SW 1271 (cell line): ENCODE measurements at regions not wholly inside any gene's neighbourhood (a gene's known extent, or its start where the extent isn't known, plus 50 kb on each side); places are given as distances from the start of the nearest gene placed in this dataset.
"Not testable (repeated sequence)": the region's sequence is repeated elsewhere in the genome, so short reads cannot be mapped to it uniquely, and the experiment has no call there.

Experiments used
- DNase-seq, 2 experiments: peaks; one replicate each; lab custom pipeline; 2025; lab: John Stamatoyannopoulos, UW

DNA sequence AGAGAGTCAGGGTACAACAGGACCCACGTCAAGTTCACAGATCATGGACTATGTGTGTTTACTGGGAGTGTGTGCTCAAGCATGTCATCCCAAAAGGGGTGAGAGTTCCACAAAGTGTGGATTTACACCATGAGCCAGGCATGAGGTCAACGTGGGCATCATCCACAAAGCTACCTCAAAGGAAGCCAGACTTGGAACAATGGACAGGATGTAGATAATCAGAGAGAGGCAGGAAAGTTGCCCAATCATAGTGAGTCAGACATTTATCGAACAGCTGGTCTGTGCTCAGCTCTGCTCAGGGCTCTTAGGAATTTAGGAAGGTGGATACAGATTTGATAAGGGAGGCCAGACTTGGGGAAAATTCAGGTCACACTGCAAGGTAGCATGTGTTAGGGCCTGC, 317.2 kb upstream of the CDYL start:
- DNase-seq: peak; percentile 22 to 74

DNA sequence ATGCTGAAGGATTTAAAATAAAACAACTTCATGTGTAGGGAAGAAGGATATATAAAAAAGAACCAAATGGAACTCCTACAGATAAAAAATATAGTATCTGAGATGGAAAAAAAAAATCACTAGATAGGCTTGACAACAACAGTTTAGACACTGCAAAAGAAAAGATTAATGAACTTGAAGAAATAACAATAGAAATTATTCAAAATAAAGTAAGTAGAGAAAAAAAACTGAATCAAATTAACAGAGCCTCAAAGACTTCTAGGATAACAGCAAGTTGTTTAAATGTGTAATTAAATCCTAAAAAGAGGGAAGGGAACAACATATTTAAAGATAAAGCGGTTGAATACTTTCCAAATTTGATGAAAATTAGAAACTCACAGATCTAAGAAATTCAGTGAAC, 316.3 kb upstream of the ECI2 start:
- no peak for DNase-seq

DNA sequence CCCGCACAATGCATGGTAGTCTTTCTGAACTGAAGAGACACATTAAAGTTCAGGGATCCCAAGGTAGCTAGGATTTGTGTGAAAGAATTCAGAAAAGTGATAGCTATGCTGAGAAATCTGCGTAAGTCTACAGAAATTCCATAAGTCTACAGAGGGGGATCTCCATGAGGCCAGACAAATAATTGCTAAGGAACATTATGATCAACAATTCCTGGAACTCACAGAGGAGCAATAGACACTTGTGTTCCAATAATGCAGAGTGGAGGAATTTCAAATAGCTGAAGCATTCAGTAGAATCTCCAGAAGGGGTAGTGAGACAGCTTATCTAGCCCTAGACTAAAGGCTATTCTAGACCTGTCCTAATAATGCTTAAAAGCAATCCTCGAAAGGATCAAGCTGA, 315.7 kb upstream of the ECI2 start:
- no peak for DNase-seq

DNA sequence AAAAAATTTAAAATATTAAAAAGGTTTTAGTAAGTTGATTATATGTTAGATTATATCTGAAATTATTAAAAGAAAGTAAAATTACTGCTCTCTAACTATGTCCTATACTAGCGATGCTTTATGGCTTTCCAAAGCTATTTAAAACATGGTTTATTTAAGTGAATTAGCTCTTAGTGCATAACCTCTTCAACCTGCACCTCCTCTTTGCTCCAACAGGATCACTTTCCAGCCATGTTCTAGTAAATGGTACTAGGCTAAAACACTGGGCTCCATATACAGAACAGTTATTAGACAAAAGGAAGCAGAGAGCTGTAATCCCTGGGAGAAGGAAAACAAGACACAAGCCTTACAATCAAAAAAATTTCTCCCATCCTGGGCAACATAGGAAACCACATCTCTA, 314.9 kb upstream of the ECI2 start:
- DNase-seq: no peak

DNA sequence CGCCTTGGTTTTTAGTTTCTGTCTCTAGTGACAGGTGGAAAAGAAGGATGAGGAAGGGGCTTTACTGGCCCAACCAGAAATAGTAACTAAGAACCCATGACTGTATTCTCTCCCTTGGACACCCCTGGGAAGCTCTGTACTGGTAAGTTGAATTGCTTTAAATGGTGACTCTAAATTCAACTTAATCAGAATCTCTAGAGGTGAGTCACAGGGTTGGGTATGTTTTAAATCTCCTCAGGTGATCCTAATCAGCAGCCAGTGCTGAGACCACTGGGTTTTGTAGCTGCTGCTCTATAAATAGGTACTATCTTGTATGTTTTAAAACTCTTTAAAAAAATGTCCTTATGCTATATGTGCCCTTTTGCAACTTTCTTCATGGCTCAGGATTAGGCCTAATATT, 314.0 kb upstream of the ECI2 start:
- no peak for DNase-seq

DNA sequence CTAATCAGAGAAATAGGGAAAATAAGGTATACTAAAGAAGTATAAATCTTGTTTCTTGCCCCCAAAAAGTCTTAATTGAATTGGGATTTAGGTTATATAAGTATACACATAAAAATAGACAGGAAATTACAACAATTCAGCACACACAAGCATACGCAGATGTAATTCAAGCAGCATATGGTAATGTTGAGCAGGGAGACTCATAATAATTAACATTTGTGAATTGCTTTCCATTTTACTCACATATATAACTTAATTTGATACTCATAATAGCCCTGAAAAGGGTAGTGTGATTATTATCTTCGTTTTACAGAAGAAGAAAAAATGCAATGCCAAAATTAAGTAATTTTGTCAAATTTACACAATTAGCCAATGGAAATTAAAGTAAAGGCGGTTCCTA, 313.5 kb upstream of the ECI2 start:
- DNase-seq: no peak

DNA sequence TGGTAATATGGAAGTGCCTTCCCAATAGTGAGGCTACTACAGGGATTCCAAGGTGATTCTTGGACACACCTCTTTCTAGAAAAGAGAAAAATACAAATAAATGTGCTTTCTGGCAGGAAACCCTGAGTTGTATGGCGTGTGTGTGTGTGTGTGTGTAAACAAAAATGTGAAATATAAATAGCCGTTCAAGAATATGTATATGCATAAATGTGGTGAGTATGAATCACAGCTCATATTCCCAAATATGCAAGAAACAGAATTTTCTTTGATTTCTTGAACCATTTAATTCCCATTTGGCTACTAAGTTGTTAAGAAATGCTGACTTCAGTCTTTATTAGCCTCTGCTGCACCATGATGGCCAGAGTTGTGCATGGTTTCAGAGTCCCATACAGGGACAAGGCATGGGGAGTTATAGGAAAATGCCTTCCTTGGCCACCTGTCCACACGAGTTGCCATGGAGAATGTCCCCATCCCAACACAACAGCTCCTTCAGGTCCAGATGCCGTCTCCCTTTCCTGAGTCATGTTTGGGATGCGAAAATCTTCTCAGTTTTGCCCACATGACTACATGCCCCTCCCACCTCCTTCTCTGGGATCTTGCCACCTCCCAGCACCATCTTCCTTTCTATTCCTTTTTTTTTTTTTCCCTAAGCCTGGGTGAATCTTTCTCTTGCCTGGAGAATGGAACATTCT, 312.4 kb upstream of the ECI2 start:
- DNase-seq: no peak

DNA sequence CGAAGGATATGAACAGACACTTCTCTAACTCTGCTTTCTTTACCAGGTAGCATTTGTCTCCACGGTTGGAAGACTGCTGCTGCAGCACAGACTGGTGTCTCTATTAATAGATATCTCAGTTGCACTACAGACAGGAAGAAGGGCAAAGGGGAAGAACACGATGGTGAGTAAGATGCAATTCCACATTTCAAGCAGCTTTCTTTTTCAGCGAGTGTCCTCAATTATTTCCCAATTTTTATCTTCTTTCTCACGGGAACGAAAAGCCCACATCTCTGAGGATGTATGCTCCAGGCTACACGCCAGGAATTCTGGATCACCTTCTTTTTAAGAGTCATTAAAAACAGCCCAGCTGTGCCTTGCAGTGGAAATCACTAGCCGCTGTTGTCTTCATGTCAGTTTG, 311.6 kb upstream of the ECI2 start:
- DNase-seq: no peak

DNA sequence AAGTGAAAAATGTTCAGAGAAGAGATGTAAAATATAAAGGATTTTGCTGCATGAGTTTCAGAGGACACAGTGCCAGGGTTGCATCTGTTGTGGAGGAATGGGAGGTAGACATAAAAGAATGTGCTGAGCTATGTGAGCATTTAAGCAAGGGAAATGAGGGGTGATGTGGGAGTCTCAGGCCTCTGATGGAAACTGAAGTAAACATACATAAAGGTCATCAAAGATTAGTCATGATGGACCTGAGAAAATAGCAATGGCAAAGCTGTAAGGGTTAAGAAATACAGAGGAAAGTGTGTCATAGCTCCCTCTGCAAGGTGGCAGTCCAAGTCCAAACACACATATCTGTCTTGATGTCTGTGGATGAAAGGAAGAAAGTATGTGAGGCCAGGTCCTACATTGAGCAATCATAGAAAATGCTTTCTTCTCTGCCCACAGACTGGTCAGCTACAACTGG, 306.6 kb upstream of the ECI2 start:
- no peak for DNase-seq

DNA sequence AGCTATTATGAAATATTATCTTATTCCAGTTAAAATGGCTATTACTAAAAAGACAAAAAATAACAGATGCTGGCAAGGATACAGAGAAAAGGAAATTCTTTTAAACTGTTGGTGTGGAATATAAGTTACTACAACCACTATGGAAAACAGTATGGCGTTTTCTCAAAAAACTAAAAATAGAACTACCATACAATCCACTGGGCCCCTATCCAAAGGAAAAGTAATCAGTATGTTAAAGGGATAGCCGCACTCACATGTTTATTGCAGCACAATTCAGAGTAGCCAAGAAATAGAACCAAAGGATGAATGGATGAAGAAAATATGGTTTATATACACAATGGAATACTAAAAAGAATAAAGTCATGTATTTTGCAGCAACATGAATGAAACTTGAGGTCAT, 303.8 kb upstream of the ECI2 start:
- no peak for DNase-seq

DNA sequence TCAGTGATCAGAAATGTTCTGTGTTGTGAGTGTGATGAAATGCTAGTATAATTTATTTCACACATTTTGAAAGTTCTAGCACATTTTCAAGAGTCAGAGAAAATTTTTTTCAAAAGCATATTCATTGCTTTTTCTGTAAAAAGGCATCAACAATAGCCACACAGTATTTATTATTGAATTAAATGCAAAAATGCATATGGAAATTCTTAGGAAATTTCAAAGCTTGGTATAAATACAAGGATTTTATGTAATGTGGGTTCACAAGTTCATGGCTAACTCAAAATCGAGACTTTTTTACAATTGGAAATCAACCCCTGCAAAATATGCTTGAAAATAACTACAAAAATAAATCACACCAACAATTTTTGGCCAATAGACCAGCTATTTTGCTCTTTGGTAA, 302.0 kb upstream of the ECI2 start:
- DNase-seq: no peak

DNA sequence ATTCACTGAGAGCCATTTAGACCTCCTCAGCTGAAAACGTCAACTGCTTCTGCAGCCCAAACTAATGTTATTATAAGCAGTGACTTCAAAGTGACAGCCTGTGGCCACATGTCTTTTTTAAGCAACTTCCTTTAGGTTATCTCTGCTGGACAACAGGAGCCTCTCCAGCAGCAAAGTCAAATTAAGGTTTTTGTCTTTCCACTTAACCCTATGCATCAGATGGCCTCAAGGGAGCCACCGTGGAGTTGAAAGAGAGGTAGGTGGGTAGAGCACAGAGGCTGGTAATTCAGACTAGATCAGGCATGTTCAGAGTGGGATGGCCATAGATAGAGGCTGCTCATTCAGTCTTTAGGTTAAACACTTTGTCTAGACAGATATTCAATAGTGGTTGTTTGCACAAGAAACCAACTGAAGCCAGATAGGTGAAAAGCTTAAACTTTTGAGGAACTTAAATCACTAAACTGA, 300.6 kb upstream of the ECI2 start:
- DNase-seq: no peak

DNA sequence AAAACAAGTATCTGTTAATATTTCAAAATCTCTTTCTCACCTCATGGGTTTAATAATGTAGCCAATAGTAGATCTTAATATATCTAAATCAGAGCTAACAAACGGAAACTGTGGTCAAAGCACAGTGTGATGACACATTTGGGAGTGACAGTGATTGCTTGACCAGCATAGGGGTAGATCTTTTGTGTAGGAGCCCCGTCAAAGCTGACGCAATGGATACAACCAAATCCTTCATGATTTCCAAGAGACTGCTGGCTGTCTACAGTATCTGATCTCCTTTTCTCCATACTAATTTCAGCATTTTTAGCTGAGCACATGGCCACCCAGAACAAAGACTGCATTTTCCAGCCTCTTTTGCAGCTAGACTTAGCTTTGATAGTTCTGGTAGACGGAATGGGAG, 299.3 kb upstream of the ECI2 start:
- no peak for DNase-seq

DNA sequence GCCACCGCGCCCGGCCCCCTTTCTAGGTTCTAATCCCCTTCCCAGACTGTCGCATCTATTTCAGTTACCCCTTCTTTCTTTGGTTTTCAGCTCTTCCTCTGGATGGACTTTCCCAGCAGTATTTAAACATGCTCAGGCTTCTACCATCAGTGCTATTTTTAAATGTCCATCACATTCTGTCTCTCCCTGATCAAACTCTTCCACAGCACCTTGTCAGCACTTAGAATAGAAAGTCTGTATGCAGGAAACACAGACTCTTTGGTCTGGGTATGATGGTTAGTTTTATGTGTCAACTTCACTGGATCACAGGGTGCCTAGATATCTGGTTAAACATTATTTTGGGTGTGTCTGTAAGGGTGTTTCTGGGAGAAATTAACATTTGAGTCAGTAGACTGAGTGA, 297.8 kb upstream of the ECI2 start:
- DNase-seq: no peak

DNA sequence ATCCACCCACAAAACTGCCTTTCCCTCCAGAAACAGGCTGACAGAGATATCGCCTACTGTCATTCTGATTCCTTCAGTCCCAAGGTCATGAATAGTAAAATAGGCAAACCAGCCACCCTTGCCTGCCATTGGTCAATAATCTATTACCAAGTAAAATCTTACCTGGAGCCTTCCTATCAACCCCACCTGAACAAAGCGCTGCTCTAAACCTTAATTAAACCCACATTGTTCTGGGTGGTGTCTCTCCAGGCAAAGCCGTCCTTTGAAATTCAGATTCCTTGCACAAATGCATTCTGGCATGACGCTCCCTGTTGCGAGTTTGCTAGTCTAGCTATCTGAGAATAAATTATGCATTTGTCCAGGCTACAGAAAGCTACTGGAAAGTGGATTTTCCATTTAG, 291.6 kb upstream of the ECI2 start:
- DNase-seq: no peak

DNA sequence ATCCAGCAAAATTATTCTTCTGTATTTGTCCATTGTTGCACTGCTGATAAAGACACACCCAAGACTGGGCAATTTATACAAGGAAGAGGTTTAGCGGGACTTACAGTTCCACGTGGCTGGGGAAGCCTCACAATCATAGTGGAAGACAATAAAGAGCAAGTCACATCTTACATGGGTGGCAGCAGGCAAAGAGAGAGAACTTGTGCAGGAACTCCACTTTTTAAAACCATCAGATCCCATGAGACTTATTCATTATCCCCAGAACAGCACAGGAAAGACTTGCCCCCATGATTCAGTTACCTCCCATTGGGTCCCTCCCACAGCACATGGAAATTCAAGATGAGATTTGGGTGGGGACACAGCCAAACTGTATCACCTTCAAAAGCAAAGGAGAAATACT, 286.5 kb upstream of the ECI2 start:
- DNase-seq: no peak

DNA sequence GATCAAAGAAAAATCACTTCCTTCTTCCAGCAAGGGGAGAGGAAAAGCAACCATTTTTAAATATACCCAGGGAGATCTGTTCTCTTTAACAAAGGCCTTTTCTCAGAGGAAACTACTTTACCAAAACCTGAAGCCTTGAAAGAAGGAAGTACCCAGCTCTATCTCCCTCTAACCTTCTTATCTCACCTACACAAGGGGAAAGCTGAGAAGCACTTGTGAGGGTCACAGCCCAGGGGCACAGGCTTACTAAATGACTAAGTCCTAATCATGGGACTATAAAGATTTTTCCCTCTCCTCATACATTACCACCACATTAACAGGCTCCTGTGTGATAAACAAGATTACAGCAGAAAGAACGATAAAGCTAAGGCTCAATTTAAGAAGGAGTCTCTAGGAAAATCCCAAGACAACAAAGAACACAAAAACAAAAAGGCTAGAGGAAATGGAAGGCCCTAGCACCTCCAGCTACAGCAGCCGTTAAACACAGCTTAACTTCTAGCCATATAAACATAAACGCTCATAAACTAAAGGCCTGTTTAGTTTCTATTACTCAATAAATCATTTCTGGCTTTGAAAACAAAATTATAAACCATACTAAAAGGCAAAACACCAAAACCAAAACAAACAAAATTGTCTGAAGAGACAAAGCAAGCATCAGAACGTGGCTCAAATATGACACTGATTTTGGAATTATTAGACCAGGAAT, 284.9 kb upstream of the ECI2 start:
- no peak for DNase-seq

DNA sequence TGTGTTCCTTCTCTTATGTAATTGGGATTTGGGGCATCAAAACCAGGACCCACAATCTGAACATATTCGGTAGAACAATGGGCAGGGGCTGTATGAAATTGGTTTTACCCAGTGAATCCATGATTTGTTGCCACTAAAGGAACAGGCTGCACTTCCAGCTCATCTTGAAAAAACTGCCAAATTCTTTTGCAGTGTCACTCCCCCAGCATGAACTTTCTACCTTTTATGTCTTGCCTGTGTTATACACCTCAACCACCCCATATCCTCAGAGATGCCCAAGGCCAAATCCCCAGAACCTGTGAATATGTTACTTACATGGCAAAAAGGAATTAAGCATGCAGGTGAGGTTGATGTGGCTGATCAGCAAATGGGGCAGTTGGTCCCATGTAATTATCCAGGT, 280.2 kb upstream of the ECI2 start:
- DNase-seq: no peak

DNA sequence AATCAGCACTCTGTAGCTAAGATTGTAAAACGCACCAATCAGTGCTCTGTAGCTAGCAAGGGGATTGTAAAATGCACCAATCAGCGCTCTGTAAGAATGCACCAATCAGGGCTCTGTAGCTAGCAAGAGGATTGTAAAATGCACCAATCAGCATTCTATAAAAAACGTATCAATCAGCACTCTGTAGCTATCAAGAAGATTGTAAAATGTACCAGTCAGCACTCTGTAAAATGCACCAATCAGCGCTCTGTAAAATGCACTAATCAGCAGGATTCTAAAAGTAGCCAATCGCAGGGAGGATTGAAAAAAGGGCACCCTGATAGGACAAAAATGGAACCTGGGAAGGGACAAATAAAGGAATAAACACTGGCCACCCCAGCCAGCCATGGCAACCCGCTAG, 278.7 kb upstream of the ECI2 start:
- not testable (repeated sequence) for DNase-seq

DNA sequence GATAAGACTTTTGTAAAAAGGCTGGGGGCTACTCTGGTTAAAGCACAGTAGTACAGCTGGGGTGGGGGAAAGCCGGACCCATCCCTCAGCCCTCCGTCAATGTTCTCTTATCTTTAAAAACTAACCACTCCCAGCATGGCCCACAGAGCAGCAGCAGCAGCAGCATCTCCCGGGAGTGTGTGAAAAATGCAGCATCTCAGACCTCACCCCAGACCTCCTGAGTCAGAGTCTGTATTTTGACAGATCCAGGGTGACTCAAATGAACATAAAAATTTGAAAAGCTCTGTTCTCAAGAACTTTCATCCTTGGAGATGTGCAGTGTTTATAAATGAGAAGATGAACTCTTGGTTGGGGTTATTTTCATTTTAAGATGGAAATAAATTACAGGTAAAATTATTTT, 277.7 kb upstream of the ECI2 start:
- no peak for DNase-seq

DNA sequence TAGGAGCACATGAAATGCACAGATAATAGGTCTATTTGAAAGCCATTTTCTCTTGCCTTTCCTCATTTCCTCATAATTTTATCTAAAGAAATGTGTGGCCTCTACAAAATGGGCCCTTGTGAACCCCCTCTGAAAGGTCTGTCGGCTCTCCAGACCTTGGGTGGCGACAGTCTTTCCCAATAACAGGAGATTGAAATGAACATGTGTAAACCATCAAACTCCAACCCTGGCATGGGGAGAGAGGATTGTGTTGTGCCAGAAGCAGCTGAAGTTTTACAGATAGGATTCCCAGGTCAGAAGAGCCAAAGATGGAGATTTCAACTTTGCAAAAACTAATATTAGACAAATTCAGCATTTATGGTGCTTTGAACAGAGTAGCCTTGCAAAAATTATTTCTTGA, 277.1 kb upstream of the ECI2 start:
- no peak for DNase-seq

DNA sequence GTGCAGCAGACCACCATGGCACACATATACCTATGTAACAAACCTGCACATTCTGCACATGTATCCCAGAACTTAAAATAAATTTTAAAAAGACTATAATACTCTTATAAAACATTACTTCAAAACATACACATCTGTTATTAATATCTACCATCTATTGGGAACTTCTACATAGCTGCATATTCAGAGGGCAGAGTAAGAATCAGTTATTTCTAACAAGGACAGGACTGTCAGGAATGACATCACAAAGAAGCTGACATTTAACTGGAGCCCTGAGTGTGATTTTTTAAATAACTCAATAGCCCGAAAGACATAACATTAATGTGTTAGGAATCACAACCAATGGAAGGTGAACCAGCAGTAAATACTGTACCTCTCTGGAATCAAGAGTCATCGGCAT, 276.7 kb upstream of the ECI2 start:
- DNase-seq: no peak

DNA sequence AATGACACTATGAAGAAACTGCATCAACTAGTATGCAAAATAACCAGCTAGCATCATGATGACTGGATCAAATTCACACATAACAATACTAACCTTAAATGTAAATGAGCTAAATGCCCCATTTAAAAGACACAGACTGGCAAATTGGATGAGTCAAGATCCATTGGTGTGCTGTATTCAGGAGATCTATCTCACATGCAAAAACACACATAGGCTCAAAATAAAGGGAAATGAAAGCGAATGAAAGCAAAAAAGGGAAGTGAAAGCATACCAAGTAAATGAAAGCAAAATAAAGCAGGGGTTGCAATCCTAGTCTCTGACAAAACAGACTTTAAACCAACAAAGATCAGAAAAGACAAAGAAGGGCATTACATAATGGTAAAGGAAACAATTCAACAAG, 272.3 kb upstream of the ECI2 start:
- not testable (repeated sequence) for DNase-seq

DNA sequence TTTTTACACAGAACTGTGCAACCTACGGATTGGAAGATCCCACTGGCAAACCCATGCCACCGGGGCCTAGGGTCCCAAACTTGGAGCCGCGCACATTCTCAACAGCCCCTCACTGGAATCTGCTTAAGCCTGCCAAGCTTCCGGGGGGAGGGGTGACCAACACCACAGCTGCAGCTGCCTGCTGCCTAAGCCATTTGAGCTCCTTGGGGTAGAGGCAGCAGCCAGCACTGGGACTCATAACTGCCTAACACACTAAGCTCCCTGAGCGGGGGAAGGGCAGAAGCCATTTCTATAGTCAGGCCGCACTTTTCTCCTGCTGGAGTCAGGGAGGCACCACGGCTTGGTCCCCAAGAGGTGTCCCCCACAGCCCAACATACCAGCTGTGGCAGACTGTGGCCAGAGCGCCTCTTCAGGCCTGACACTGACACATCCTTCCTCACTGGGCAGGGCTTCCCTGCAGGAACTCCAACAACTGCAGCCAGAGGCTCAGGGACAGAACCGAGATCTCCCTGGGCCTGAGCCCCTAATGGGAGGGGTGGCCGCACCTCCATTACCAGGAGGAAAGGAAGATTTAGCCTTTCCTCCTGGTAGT, 270.3 kb upstream of the ECI2 start:
- DNase-seq: no peak
